Gastroesophageal sphincter (tissue), 4 donors: ENCODE measurements at regions not wholly inside any gene's neighbourhood (a gene's known extent, or its start where the extent isn't known, plus 50 kb on each side); places are given as distances from the start of the nearest gene placed in this dataset.

Experiments
- ATAC-seq: fragments of 150-250 bp; one replicate; pipeline ENCODE4 v1.9.1; 2016; ENCODE audit warnings: mild to moderate bottlenecking, moderate library complexity
- H3K27ac ChIP-seq, 4 donors: fragments of 200-600 bp; sonication (generic) in 3 of 4; 1 replicate in 3 of 4; 2 replicates in 1 of 4; pipeline ENCODE4 v1.5.1; 2016 to 2019
- H3K27me3 ChIP-seq: fragments of 200-600 bp; sonication (generic); one replicate; pipeline ENCODE4 v1.5.1; 2019
- H3K36me3 ChIP-seq, 2 donors: fragments of 200-600 bp; sonication (generic); one replicate each; pipeline ENCODE4 v1.5.1; 2019; ENCODE audit warnings: control low read depth in 1 of 2
- H3K4me1 ChIP-seq, 3 donors: fragments of 200-600 bp; sonication (generic); 1 replicate in 2 of 3; 2 replicates in 1 of 3; pipeline ENCODE4 v1.5.1; 2016 to 2019; ENCODE audit warnings: control low read depth in 2 of 3
- H3K4me3 ChIP-seq, 2 donors: fragments of 200-600 bp; sonication (generic); one replicate each; pipeline ENCODE4 v1.5.1; 2019; ENCODE audit warnings: mild to moderate bottlenecking in 1 of 2, moderate library complexity in 1 of 2
- H3K9me3 ChIP-seq, 3 donors: fragments of 200-600 bp; sonication (generic); one replicate each; pipeline ENCODE4 v1.5.1; 2017 to 2019; ENCODE audit warnings: control low read depth in 2 of 3
- EP300 ChIP-seq: sonication (generic); formaldehyde crosslinking; IDR thresholded peaks from one replicate; pipeline ENCODE4 v1.6.1; 2017; ENCODE audit warnings: antibody characterized with exemption, mild to moderate bottlenecking
- POLR2A ChIP-seq, 2 donors: fragments of 450-650 bp; IDR thresholded peaks; one replicate each; pipeline ENCODE4 v1.6.1; 2017; ENCODE audit warnings: antibody characterized with exemption in 2 of 2, mild to moderate bottlenecking in 2 of 2, moderate library complexity in 1 of 2
- POLR2AphosphoS5 ChIP-seq: sonication (generic); formaldehyde crosslinking; IDR thresholded peaks from one replicate; pipeline ENCODE4 v1.6.1; 2017; ENCODE audit warnings: antibody characterized with exemption
- WGBS, 2 donors: methylation state at CpG; one replicate each; pipeline ENCODE4 v1.1.5; 2018; ENCODE audit warnings: low coverage in 1 of 2; 5-methylcytosine and 5-hydroxymethylcytosine counted together
- TF ChIP-seq, protein P1 (sequence below), 4 experiments: fragments of 200-600 bp in 2 of 4; fragments of 450-650 bp in 2 of 4; sonication (generic) in 1 of 4; IDR thresholded peaks; one replicate each; pipeline ENCODE4 v1.5.1; 2017 to 2019; ENCODE audit warnings: antibody characterized with exemption in 4 of 4, mild to moderate bottlenecking in 2 of 4, moderate library complexity in 2 of 4

DNA sequence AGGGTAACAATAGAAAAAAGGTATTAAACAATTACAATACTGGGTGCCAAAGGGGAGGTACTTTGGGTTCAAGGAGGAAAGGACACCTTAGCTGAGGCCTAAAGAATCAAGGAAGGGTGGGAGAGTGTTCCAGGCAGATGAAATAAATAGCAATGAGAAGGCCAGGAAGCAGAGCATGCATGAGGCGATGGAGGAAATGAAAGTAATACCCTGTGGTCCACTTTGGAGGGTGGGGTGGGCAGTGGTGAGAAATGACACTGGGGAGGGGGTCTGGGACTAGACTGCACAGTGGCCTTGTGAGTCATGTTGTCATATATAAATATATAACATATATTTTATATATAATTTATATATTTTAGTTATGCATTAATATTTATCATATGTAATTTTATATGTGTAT is 55.9 kb downstream of the BHLHE40 start:
- H3K27ac ChIP-seq: no peak overlapping the region
- WGBS, 2 donors: 33 to 100% methylated on average over 1 of the region's 1 CpG
- TF ChIP-seq POLR2A (IDR thresholded peaks at IDR 0.05): no peak
- no peak for TF ChIP-seq POLR2AphosphoS5
- TF ChIP-seq, protein P1, sequence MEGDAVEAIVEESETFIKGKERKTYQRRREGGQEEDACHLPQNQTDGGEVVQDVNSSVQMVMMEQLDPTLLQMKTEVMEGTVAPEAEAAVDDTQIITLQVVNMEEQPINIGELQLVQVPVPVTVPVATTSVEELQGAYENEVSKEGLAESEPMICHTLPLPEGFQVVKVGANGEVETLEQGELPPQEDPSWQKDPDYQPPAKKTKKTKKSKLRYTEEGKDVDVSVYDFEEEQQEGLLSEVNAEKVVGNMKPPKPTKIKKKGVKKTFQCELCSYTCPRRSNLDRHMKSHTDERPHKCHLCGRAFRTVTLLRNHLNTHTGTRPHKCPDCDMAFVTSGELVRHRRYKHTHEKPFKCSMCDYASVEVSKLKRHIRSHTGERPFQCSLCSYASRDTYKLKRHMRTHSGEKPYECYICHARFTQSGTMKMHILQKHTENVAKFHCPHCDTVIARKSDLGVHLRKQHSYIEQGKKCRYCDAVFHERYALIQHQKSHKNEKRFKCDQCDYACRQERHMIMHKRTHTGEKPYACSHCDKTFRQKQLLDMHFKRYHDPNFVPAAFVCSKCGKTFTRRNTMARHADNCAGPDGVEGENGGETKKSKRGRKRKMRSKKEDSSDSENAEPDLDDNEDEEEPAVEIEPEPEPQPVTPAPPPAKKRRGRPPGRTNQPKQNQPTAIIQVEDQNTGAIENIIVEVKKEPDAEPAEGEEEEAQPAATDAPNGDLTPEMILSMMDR (IDR thresholded peaks at IDR 0.05): no peak
- TF ChIP-seq EP300: no peak
- H3K4me3 ChIP-seq: no peak overlapping the region
- ATAC-seq: no peak
- H3K9me3 ChIP-seq: no peaks in the 10 kb centered on the region
- H3K36me3 ChIP-seq: no peaks in the 10 kb centered on the region
- H3K27me3 ChIP-seq: no peaks in the 10 kb centered on the region
- no peaks in the 10 kb centered on the region for H3K4me1 ChIP-seq

DNA sequence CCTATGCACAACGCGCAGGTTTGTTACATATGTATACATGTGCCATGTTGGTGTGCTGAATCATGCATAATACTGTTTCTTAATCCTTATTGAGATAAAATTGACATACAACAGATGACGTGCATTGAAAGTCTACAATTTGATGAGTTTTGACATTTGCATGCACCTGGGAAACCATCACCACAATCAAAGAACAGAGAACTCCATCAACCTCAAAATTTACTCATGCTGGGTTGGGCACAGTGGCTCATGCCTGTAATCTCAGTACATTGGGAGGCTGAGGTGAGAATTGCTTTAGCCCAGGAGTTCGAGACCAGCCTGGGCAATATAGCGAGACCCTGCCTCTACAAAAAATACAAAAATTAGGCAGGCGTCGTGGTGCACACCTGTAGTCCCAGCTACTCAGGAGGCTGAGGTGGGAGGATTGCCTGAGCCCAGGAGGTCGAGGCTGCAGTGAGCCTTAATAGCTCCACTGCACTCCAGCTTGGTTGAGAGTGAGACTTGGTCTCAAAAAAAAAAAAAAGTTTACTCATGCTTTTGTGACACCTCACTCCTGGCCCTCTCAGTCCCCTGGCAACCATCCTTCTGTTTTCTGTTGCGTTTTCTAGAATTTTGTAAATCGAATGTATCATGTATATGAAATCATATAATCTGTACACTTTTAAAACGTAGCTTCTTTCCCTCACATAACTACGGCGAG is 56.6 kb downstream of the BHLHE40 start:
- H3K27me3 ChIP-seq: no peaks in the 10 kb centered on the region
- H3K4me3 ChIP-seq: no peak overlapping the region
- no peak overlapping the region for H3K27ac ChIP-seq
- H3K9me3 ChIP-seq: no peaks in the 10 kb centered on the region
- ATAC-seq: no peak
- H3K4me1 ChIP-seq: no peaks in the 10 kb centered on the region
- TF ChIP-seq EP300 (no peak), POLR2AphosphoS5 (no peak), POLR2A (IDR thresholded peaks at IDR 0.05) (no peak)
- TF ChIP-seq, protein P1 (IDR thresholded peaks at IDR 0.05): no peak
- 85 to 88% methylated on average over 10 to 13 of the region's 13 CpGs for WGBS, 2 donors
- H3K36me3 ChIP-seq: no peaks in the 10 kb centered on the region

DNA sequence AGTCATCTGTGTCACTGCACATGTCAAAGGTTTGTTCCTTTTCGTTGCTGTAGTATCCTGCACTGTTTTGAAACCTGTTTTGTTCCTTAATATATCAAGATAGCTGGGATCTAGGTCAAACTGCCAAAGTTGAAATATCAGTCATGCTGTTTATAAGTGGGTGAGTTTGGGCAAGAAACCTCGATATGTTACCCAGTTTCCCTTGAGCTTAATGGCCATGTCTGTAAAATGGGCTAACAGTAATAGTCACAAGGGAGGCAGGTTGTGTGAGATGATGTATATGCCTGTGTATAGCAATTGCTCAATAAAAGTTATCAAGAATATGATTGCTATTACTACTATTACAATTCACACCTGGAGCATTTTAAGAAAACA is 57.1 kb downstream of the BHLHE40 start:
- TF ChIP-seq POLR2AphosphoS5 (no peak), POLR2A (IDR thresholded peaks at IDR 0.05) (no peak), EP300 (no peak)
- TF ChIP-seq, protein P1 (IDR thresholded peaks at IDR 0.05): no peak
- Histone ChIP-seq H3K36me3 (no peaks in the 10 kb centered on the region), H3K4me3 (no peak overlapping the region), H3K27ac (no peak overlapping the region), H3K9me3 (no peaks in the 10 kb centered on the region), H3K4me1 (no peaks in the 10 kb centered on the region), H3K27me3 (no peaks in the 10 kb centered on the region)
- ATAC-seq: no peak
- 74 to 79% methylated on average over 2 of the region's 2 CpGs for WGBS, 2 donors

DNA sequence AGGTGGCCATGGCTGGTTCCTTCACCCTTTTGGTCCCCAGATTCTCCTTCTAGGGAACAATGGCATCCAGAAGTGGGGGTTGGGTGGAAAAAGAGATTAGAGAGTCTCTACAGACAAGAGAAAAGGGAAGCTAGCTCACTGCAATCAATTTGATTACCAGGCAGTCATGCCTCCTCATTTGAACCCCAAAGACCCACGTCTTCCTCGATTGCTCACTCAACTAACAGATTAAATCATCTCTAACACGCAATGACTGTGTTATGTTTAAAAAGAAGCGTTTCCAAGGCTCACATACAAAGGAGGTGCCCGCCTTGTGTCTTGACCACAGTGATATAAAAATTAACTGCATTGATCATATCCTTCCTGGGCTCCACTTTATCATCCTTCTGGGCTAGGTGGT is 57.6 kb downstream of the BHLHE40 start:
- Histone ChIP-seq H3K9me3 (no peaks in the 10 kb centered on the region), H3K4me1 (no peaks in the 10 kb centered on the region), H3K27me3 (no peaks in the 10 kb centered on the region), H3K27ac (no peak overlapping the region), H3K4me3 (no peak overlapping the region), H3K36me3 (no peaks in the 10 kb centered on the region)
- no peak for ATAC-seq
- TF ChIP-seq POLR2A (IDR thresholded peaks at IDR 0.05): no peak
- no peak for TF ChIP-seq POLR2AphosphoS5
- TF ChIP-seq, protein P1 (IDR thresholded peaks at IDR 0.05): no peak
- no peak for TF ChIP-seq EP300
- 82 to 83% methylated on average over 2 to 3 of the region's 5 CpGs for WGBS, 2 donors

DNA sequence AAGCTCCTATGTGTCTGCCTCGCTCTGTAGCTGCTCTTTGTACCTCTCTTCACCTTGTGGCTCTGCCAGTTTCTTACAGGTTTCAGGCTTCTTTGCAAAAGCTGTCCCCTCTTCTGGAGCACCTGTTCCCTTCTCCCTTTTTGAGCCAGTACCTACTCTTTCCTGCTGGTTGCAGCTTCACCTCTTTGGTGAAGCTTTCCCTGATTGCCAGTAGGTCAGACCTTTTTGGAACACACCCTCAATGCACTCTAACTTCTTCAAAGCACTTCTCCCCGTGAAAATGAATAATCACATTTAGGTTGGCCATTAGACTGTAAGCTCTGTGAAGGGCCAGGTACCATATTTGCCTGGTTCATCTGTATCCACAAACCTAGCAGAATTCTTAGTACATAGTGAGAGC is 60.3 kb downstream of the BHLHE40 start:
- WGBS, 2 donors: 83 to 100% methylated on average over 1 to 2 of the region's 2 CpGs
- H3K27ac ChIP-seq: no peak overlapping the region
- H3K27me3 ChIP-seq: no peaks in the 10 kb centered on the region
- TF ChIP-seq, protein P1 (IDR thresholded peaks at IDR 0.05): no peak
- TF ChIP-seq POLR2AphosphoS5 (no peak), EP300 (no peak), POLR2A (IDR thresholded peaks at IDR 0.05) (no peak)
- no peak overlapping the region for H3K4me3 ChIP-seq
- no peak for ATAC-seq
- H3K36me3 ChIP-seq: no peaks in the 10 kb centered on the region
- no peaks in the 10 kb centered on the region for H3K9me3 ChIP-seq
- no peaks in the 10 kb centered on the region for H3K4me1 ChIP-seq
